ENCODE measurements at regions not wholly inside any gene's neighbourhood (a gene's known extent, or its start where the extent isn't known, plus 50 kb on each side); places are given as distances from the start of the nearest gene placed in this dataset.
A peak's percentile ranks its signal among the peaks of the same experiment; 100 is the strongest.
"Not testable (repeated sequence)": the region's sequence is repeated elsewhere in the genome, so short reads cannot be mapped to it uniquely, and the experiment has no call there.

GRCh38 chr11:50278756-50279155 is 246.1 kb downstream of the OR4C45 start:
- Histone ChIP-seq H3K4me1 (no peaks in the 10 kb centered on the region), H3K27ac (no peak overlapping the region), H3K27me3 (no peaks in the 10 kb centered on the region), H3K36me3 (no peaks in the 10 kb centered on the region), H3K9me3 (peaks cover 0 to 8% (median 0%) of the 10 kb centered on the region in 4 donors), H3K4me3 (no peak overlapping the region)
- ATAC-seq (ENCODE audit: low FRiP score in 2 of 2) (no peak), DNase-seq (peak in 1 of 2 donors; percentile 68)
- TF ChIP-seq CTCF (IDR thresholded peaks at IDR 0.05) (no peak), EP300 (IDR thresholded peaks at IDR 0.05) (no peak), POLR2A (IDR thresholded peaks at IDR 0.05) (no peak), POLR2AphosphoS5 (IDR thresholded peaks at IDR 0.05) (no peak)
- 81 to 86% methylated on average over 24 of the region's 24 CpGs for WGBS, 2 donors

- peak in 1 of 2 donors; percentile 83 for DNase-seq
- TF ChIP-seq EP300 (IDR thresholded peaks at IDR 0.05) (no peak), CTCF (IDR thresholded peaks at IDR 0.05) (no peak), POLR2A (IDR thresholded peaks at IDR 0.05) (no peak), POLR2AphosphoS5 (IDR thresholded peaks at IDR 0.05) (no peak)
- ATAC-seq (ENCODE audit: low FRiP score in 2 of 2), result peak in 1 of 2 donors; percentile 64
- H3K9me3 ChIP-seq, result peaks cover 0 to 16% (median 9%) of the 10 kb centered on the region in 4 donors
- no peak overlapping the region for H3K27ac ChIP-seq
- H3K4me3 ChIP-seq, result no peak overlapping the region
- no peaks in the 10 kb centered on the region for H3K27me3 ChIP-seq
- H3K36me3 ChIP-seq, result no peaks in the 10 kb centered on the region
- 57 to 72% methylated on average over 40 to 59 of the region's 59 CpGs for WGBS, 2 donors
- H3K4me1 ChIP-seq, result no peaks in the 10 kb centered on the region
Observed at GRCh38 chr11:50298182-50298988, 265.7 kb downstream of the OR4C45 start.

- WGBS, 2 donors, result 57 to 68% methylated on average over 2 of the region's 2 CpGs
Observed at GRCh38 chr11:50330723-50331122, 298.0 kb downstream of the OR4C45 start.

DNA sequence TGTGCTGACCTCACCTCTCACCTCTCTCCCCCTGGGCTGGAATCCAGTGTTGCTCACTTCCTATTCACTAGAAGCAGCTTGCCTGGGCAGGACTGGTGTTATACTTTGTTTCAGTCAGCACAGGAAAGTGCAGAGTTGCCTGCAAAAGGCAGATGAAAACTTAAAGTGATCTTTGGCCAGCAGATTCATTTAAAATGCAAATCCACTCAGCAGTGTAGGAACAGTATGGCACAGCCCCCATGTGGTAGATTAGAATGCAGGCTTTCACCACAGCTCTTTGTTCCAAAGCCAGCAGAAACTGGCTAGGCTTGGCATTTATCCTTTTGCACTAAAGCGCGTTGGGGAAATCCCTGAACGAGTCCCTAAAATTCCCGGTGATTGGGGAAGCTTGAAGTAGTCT is 301.2 kb downstream of the OR4C45 start:
- TF ChIP-seq EP300 (IDR thresholded peaks at IDR 0.05) (no peak), POLR2A (IDR thresholded peaks at IDR 0.05) (no peak), CTCF (IDR thresholded peaks at IDR 0.05) (no peak), POLR2AphosphoS5 (IDR thresholded peaks at IDR 0.05) (no peak)
- Histone ChIP-seq H3K27ac (no peak overlapping the region), H3K4me3 (no peak overlapping the region), H3K4me1 (no peaks in the 10 kb centered on the region), H3K27me3 (no peaks in the 10 kb centered on the region), H3K9me3 (peaks cover 0 to 14% (median 2%) of the 10 kb centered on the region in 4 donors), H3K36me3 (no peaks in the 10 kb centered on the region)
- DNase-seq, result no peak
- 50 to 69% methylated on average over 4 of the region's 4 CpGs for WGBS, 2 donors
- no peak for ATAC-seq (ENCODE audit: low FRiP score in 2 of 2)

More at GRCh38 chr11:50330723-50331122, 298.0 kb downstream of the OR4C45 start:
- H3K9me3 ChIP-seq, result peaks cover 0 to 25% (median 7%) of the 10 kb centered on the region in 4 donors
- not testable (repeated sequence) for DNase-seq; ATAC-seq (ENCODE audit: low FRiP score in 2 of 2); H3K4me1 ChIP-seq; H3K36me3 ChIP-seq; H3K27ac ChIP-seq; H3K4me3 ChIP-seq; H3K27me3 ChIP-seq

DNA sequence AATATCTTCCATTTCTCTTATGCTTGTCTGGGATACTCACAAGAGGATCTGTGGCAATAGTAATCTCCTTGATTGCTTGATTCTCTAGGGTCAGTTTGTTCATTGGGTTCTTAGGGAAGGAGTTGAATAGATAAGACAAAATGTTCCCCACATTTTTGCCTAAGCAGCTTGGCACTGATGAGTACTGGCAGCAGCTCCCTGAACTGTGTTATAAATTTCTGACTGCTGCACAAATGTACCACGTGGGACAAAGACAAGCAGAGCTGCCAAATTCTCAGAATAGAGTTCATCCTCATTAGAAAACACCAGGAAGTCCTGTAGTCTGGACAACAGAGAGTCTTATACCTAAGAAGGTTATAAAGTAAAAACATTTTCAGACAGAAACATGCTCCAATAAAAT is 304.8 kb downstream of the OR4C45 start:
- H3K9me3 ChIP-seq; H3K27ac ChIP-seq; H3K4me1 ChIP-seq; ATAC-seq (ENCODE audit: low FRiP score in 2 of 2); DNase-seq; H3K4me3 ChIP-seq; H3K27me3 ChIP-seq; H3K36me3 ChIP-seq: not testable (repeated sequence)
- 0% methylated on average over 1 of the region's 1 CpG; no CpG with 5 or more reads in 1 of the 2 donors for WGBS, 2 donors

DNA sequence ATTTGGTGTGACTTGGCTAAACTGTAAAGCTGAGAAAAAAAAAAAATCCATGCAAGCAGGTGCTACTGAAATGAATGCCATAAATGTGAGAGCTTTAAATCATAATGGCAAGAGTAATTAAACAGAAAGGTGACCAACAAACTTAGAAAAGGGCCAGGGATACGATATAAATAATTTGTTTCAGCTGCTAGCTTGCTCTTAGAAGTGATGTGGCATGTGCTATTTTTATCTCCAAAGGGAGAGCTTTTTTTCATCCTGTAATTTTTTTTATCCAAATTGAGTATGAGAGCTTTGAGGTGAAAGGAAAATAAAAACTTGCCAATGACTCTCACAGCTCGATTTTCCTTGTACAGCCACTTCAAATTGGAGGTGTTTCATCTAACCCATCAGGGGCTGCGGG is 315.3 kb downstream of the OR4C45 start:
- not testable (repeated sequence) for H3K36me3 ChIP-seq; H3K9me3 ChIP-seq; H3K4me1 ChIP-seq; DNase-seq; H3K27ac ChIP-seq; H3K4me3 ChIP-seq; H3K27me3 ChIP-seq; ATAC-seq (ENCODE audit: low FRiP score in 2 of 2)
- no CpG with 5 or more reads among the region's 3 CpGs for WGBS, 2 donors
